Transverse colon (tissue), 4 donors: ENCODE measurements at regions not wholly inside any gene's neighbourhood (a gene's known extent, or its start where the extent isn't known, plus 50 kb on each side); places are given as distances from the start of the nearest gene placed in this dataset.
"Not testable (repeated sequence)": the region's sequence is repeated elsewhere in the genome, so short reads cannot be mapped to it uniquely, and the experiment has no call there.

Experiments used
- DNase-seq: peaks from one replicate; pipeline ENCODE4 v3.0.0-alpha.2; 2019
- H3K27ac ChIP-seq, 4 donors: fragments of 200-600 bp; sonication (generic); 2 replicates each; pipeline ENCODE4 v1.5.1; 2016 to 2018; ENCODE audit warnings: inconsistent platforms in 4 of 4
- H3K27me3 ChIP-seq: fragments of 200-600 bp; sonication (generic); 2 replicates; pipeline ENCODE4 v1.5.1; 2017; ENCODE audit warnings: inconsistent platforms
- H3K36me3 ChIP-seq, 4 donors: fragments of 200-600 bp; sonication (generic); 2 replicates each; pipeline ENCODE4 v1.5.1; 2017 to 2019; ENCODE audit warnings: inconsistent platforms in 4 of 4
- H3K4me1 ChIP-seq, 4 donors: fragments of 200-600 bp; sonication (generic); 2 replicates each; pipeline ENCODE4 v1.5.1; 2017 to 2020; ENCODE audit warnings: inconsistent platforms in 4 of 4
- H3K4me3 ChIP-seq, 4 donors: fragments of 200-600 bp; sonication (generic); 1 replicate in 1 of 4; 2 replicates in 3 of 4; pipeline versions ENCODE4 v1.5.1 to v1.6.1; 2017 to 2019; ENCODE audit warnings: inconsistent platforms in 4 of 4
- H3K9me3 ChIP-seq, 2 donors: fragments of 200-600 bp; sonication (generic); 2 replicates each; pipeline ENCODE4 v1.5.1; 2017 to 2019; ENCODE audit warnings: inconsistent platforms in 2 of 2
- CTCF ChIP-seq, 5 experiments: fragments of 200-600 bp in 3 of 5; fragments of 450-650 bp in 2 of 5; sonication (generic) in 3 of 5; IDR thresholded peaks; 1 replicate in 2 of 5; 2 replicates in 3 of 5; pipeline ENCODE4 v1.5.1; 2016 to 2017; ENCODE audit warnings: antibody characterized with exemption in 5 of 5, inconsistent platforms in 3 of 5, mild to moderate bottlenecking in 2 of 5, moderate library complexity in 1 of 5
- EP300 ChIP-seq: sonication (generic); formaldehyde crosslinking; IDR thresholded peaks from one replicate; pipeline ENCODE4 v1.6.1; 2017; ENCODE audit warnings: antibody characterized with exemption, low read depth
- POLR2A ChIP-seq: fragments of 450-650 bp; IDR thresholded peaks from one replicate; pipeline ENCODE4 v1.6.1; 2016; ENCODE audit warnings: antibody characterized with exemption, mild to moderate bottlenecking, moderate library complexity
- POLR2AphosphoS5 ChIP-seq, 3 donors: sonication (generic); formaldehyde crosslinking; IDR thresholded peaks; one replicate each; pipeline ENCODE4 v1.6.1; 2016; ENCODE audit warnings: antibody characterized with exemption in 3 of 3
- WGBS, 2 donors: methylation state at CpG; one replicate each; pipeline ENCODE4 v1.1.5; 2018; ENCODE audit warnings: low coverage in 1 of 2; 5-methylcytosine and 5-hydroxymethylcytosine counted together
- in situ Hi-C, 4 donors: fragments of 200-750 bp; cut with MboI; loops; one replicate each; pipeline versions ENCODE4 v1.15.0 to v1.15.1; 2017; ENCODE audit warnings: low sequenced_read_pairs in 3 of 4, low pct_ligation_motif_present in 1 of 4, low pct_unique_long_range_greater_than_20kb in 1 of 4
- intact Hi-C: fragments of 100-400 bp; cut with DNase I; formaldehyde crosslinking; loops from one replicate; pipeline ENCODE4 v1.15.1; 2023; ENCODE audit warnings: low total_unique reads

DNA sequence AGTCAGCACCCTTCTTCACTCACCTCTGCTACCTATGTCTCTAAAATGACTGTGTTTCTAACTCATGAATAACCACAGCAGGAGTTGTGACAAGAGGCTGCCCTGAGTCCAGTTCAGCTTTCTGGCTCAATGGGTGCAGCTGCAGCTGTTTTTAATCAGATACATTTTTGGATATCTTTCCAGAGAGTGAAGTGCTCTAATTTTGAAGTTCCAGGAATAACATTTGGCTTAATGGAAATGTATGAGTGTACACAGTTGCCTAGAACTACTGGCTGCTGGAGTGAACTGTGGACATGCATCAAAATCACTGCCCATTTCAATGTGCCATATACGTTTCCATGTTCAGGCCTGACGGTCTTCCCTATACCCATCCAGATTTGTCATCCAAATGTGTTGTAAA, 769.5 kb upstream of the ANO3 start:
- H3K4me3 ChIP-seq, result no peak overlapping the region
- H3K36me3 ChIP-seq, result no peaks in the 10 kb centered on the region
- H3K9me3 ChIP-seq, result no peaks in the 10 kb centered on the region
- 68 to 76% methylated on average over 2 of the region's 2 CpGs for WGBS, 2 donors
- H3K27me3 ChIP-seq, result no peaks in the 10 kb centered on the region
- no peak for DNase-seq
- in situ Hi-C loops, result no loop called here
- H3K4me1 ChIP-seq, result no peaks in the 10 kb centered on the region
- no peak overlapping the region for H3K27ac ChIP-seq
- intact Hi-C loops, result no loop called here
- TF ChIP-seq CTCF (IDR thresholded peaks at IDR 0.05) (no peak), POLR2A (no peak), POLR2AphosphoS5 (IDR thresholded peaks at IDR 0.05) (no peak), EP300 (no peak)

GRCh38 chr11:25565846-25566245, 766.1 kb upstream of the ANO3 start:
- H3K27ac ChIP-seq, result no peak overlapping the region
- no peaks in the 10 kb centered on the region for H3K27me3 ChIP-seq
- no peaks in the 10 kb centered on the region for H3K36me3 ChIP-seq
- H3K4me3 ChIP-seq, result no peak overlapping the region
- intact Hi-C loops (no loop called here), in situ Hi-C loops (no loop called here)
- H3K4me1 ChIP-seq, result no peaks in the 10 kb centered on the region
- DNase-seq, result no peak
- no peak for TF ChIP-seq EP300
- no peak for TF ChIP-seq POLR2AphosphoS5 (IDR thresholded peaks at IDR 0.05)
- no peak for TF ChIP-seq POLR2A
- no peak for TF ChIP-seq CTCF (IDR thresholded peaks at IDR 0.05)
- H3K9me3 ChIP-seq, result no peaks in the 10 kb centered on the region

DNA sequence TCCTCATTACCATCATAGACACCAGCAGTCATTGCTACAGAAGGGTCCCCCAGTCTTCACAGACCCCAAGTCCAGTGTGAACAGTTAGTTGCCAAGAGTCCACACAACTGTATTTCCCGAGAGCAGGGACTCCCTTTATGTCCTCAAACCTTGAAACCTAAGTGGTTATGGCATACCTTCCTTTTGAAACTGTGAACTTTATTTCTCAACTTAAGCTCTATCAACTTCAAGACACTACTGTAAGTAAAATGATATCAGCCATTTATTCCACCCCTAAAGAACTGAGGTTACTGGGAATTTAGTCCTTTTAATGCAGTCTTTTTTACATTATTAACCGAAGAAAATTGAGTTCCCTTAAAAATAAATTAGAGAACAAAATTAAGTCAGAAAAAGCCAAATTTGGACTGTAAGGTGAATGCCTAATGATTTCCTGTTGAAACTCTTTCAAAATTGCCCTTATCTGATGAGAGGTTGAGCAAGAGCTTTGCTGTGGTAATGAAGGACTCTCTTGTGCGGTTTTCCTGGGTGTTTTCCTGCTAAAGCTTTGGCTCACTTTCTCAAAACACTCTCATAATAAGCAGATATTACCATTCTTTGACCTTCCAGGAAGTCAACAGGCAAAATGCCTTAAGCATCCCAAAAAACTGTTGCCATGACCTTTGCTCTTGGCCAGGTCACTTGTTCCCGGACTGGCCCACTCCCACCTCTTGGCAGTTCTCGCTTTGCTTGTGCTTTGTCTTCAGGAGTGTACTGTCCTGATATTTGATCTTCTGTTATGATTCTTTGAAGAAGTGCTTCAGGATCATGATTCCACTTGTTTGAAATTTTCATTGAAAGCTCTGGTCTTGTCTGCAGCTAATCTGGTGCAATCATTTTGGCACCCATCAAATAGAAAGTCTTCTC, 765.4 kb upstream of the ANO3 start:
- in situ Hi-C loops, result no loop called here
- TF ChIP-seq CTCF (IDR thresholded peaks at IDR 0.05), result no peak
- no peak for TF ChIP-seq POLR2A
- no peak for TF ChIP-seq POLR2AphosphoS5 (IDR thresholded peaks at IDR 0.05)
- TF ChIP-seq EP300, result no peak

GRCh38 chr11:25576320-25576719, 755.6 kb upstream of the ANO3 start:
- H3K9me3 ChIP-seq, result no peaks in the 10 kb centered on the region
- H3K36me3 ChIP-seq, result no peaks in the 10 kb centered on the region
- WGBS, 2 donors, result 85 to 88% methylated on average over 1 of the region's 1 CpG
- TF ChIP-seq POLR2A (no peak), CTCF (IDR thresholded peaks at IDR 0.05) (no peak), EP300 (no peak), POLR2AphosphoS5 (IDR thresholded peaks at IDR 0.05) (no peak)
- H3K4me1 ChIP-seq, result no peaks in the 10 kb centered on the region
- no peaks in the 10 kb centered on the region for H3K27me3 ChIP-seq
- in situ Hi-C loops (no loop called here), intact Hi-C loops (no loop called here)
- DNase-seq, result no peak
- H3K4me3 ChIP-seq, result no peak overlapping the region
- no peak overlapping the region for H3K27ac ChIP-seq

More for the DNA sequence above, 765.4 kb upstream of the ANO3 start:
- no peaks in the 10 kb centered on the region for H3K9me3 ChIP-seq
- H3K27ac ChIP-seq, result no peak overlapping the region
- no peak for DNase-seq
- 73 to 75% methylated on average over 5 of the region's 5 CpGs for WGBS, 2 donors
- intact Hi-C loops, result no loop called here
- H3K27me3 ChIP-seq, result no peaks in the 10 kb centered on the region
- no peaks in the 10 kb centered on the region for H3K36me3 ChIP-seq
- no peaks in the 10 kb centered on the region for H3K4me1 ChIP-seq
- no peak overlapping the region for H3K4me3 ChIP-seq

DNA sequence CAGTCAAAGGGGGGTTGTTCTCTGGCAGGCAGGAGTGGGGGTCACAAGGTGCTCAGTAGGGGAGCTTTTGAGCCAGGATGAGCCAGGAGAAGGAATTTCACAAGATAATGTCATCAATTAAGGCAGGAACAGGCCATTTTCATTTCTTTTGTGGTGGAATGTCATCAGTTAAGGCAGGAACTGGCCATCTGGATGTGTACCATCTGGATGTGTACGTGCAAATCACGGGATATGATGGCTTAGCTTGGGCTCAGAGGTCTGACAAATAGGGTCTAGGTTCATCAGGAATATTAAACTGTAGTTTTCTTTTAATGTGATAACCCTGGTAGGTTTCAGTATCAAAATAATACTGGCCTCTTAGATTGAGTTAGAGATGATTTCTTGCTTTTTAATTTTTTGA, 752.4 kb upstream of the ANO3 start:
- H3K9me3 ChIP-seq, H3K27me3 ChIP-seq, in situ Hi-C loops, H3K4me3 ChIP-seq, H3K36me3 ChIP-seq, H3K27ac ChIP-seq, DNase-seq, H3K4me1 ChIP-seq, intact Hi-C loops: not testable (repeated sequence)
- WGBS, 2 donors, result 20 to 71% methylated on average over 2 of the region's 2 CpGs
